Spleen (tissue), 7 donors: ENCODE measurements at regions not wholly inside any gene's neighbourhood (a gene's known extent, or its start where the extent isn't known, plus 50 kb on each side); places are given as distances from the start of the nearest gene placed in this dataset.

Experiments used
- CTCF ChIP-seq, 11 experiments: fragments of 200-600 bp in 7 of 11; fragments of 450-650 bp in 4 of 11; sonication (generic) in 4 of 11; IDR thresholded peaks in 8 of 11; conservative IDR thresholded peaks in 3 of 11; 1 replicate in 7 of 11; 2 replicates in 4 of 11; pipeline versions ENCODE4 v1.4.0 to v1.8.0; 2016 to 2021; ENCODE audit warnings: antibody characterized with exemption in 11 of 11, inconsistent platforms in 4 of 11, mild to moderate bottlenecking in 1 of 11
- POLR2A ChIP-seq, 3 donors: fragments of 450-650 bp; IDR thresholded peaks; one replicate each; pipeline ENCODE4 v1.5.1; 2017; ENCODE audit warnings: antibody characterized with exemption in 3 of 3, mild to moderate bottlenecking in 1 of 3
- donor health status: DM: no; HTN: no; CAD: no; lungs with moderate emphysema.
- donor health status: DM: no; HTN: no; CAD: no.
- donor health status: DM: no; HTN: no; CAD: no.

DNA sequence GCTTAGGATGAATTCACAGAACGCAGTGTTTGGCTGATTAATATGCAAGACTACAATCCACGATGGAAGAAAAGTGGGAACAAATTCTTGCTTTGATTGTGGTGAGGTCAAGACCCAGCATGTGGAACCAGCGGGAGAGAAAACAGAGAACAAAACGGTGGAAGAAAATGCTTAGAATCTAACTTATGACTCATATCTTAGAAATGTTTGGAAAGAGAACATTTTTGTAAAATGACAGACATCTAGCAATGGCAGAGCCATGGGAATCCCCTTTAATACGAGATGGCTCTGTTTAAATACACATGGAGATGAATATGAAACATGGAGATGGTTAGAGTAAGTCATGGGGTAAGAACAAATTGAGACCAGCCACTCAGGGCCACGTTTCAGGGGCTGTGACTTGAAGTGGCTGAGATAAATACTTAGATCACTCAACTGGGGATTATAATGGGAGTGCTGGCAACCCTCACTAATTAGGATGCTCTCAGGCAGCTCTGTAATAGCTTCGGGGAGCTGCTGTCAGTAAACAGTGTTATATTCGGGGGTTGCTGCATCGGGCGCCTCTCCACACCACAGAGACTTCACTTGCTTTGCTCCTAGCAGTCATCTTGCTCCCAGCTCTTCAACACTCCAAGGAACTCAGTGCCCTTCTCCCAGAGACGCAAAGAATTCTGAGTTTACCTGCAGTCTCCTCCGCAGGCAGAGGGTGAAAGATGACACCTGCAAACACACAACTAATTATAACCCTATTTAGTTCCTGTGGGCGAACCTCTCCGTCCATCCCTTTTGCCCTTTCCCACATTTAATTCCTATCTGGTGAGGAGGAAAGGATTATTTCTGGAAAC lies 68.0 kb upstream of the ONECUT1 start:
- TF ChIP-seq POLR2A (IDR thresholded peaks at IDR 0.05) (no peak), CTCF (IDR thresholded peaks at IDR 0.05 in 8 of 11, conservative IDR thresholded peaks at IDR 0.05 in 3 of 11) (no peak)
